Ishikawa (cell line): ENCODE measurements at regions not wholly inside any gene's neighbourhood (a gene's known extent, or its start where the extent isn't known, plus 50 kb on each side); places are given as distances from the start of the nearest gene placed in this dataset.

ENCODE experiments used
- EP300 ChIP-seq: IDR thresholded peaks from 2 replicates; pipeline ENCODE4 v1.6.1; 2012; ENCODE audit warnings: borderline replicate concordance
- RAD21 ChIP-seq: IDR thresholded peaks from 2 replicates; pipeline ENCODE4 v1.6.1; 2012; ENCODE audit warnings: low read depth
- YY1 ChIP-seq: IDR thresholded peaks from 2 replicates; pipeline ENCODE4 v1.6.1; 2012; ENCODE audit warnings: low read depth
- TF ChIP-seq, protein P1 (sequence below): IDR thresholded peaks from 2 replicates; pipeline ENCODE4 v1.6.1; 2012; ENCODE audit warnings: low read depth, mild to moderate bottlenecking

DNA sequence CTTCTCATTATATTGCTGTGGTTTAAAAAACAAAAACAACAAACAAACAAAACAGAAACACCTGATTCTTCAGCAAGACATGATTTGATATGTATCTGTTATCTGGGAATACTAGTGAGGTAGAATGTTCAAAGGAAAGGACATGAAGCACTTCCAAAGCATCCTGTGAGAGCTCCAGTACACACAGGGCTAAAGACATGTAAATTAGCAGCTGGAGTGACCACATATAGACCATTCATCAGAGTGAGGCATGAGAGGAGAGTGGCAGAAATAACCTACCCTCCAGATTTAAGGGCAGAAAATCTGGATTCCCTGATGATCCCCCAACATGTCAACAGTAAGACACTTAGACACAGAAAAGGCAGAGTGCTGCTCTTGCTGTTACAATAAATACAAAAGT is 260.5 kb upstream of the CHRM3 start:
- TF ChIP-seq YY1, result no peak
- TF ChIP-seq RAD21, result no peak
- TF ChIP-seq EP300, result no peak
- TF ChIP-seq, protein P1, sequence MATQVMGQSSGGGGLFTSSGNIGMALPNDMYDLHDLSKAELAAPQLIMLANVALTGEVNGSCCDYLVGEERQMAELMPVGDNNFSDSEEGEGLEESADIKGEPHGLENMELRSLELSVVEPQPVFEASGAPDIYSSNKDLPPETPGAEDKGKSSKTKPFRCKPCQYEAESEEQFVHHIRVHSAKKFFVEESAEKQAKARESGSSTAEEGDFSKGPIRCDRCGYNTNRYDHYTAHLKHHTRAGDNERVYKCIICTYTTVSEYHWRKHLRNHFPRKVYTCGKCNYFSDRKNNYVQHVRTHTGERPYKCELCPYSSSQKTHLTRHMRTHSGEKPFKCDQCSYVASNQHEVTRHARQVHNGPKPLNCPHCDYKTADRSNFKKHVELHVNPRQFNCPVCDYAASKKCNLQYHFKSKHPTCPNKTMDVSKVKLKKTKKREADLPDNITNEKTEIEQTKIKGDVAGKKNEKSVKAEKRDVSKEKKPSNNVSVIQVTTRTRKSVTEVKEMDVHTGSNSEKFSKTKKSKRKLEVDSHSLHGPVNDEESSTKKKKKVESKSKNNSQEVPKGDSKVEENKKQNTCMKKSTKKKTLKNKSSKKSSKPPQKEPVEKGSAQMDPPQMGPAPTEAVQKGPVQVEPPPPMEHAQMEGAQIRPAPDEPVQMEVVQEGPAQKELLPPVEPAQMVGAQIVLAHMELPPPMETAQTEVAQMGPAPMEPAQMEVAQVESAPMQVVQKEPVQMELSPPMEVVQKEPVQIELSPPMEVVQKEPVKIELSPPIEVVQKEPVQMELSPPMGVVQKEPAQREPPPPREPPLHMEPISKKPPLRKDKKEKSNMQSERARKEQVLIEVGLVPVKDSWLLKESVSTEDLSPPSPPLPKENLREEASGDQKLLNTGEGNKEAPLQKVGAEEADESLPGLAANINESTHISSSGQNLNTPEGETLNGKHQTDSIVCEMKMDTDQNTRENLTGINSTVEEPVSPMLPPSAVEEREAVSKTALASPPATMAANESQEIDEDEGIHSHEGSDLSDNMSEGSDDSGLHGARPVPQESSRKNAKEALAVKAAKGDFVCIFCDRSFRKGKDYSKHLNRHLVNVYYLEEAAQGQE, result no peak
